HT1080 (cell line): ENCODE measurements at regions not wholly inside any gene's neighbourhood (a gene's known extent, or its start where the extent isn't known, plus 50 kb on each side); places are given as distances from the start of the nearest gene placed in this dataset.

Experiments
- DNase-seq: peaks from one replicate; pipeline ENCODE4 v3.0.0-alpha.2; 2015; ENCODE audit warnings: low read depth

DNA sequence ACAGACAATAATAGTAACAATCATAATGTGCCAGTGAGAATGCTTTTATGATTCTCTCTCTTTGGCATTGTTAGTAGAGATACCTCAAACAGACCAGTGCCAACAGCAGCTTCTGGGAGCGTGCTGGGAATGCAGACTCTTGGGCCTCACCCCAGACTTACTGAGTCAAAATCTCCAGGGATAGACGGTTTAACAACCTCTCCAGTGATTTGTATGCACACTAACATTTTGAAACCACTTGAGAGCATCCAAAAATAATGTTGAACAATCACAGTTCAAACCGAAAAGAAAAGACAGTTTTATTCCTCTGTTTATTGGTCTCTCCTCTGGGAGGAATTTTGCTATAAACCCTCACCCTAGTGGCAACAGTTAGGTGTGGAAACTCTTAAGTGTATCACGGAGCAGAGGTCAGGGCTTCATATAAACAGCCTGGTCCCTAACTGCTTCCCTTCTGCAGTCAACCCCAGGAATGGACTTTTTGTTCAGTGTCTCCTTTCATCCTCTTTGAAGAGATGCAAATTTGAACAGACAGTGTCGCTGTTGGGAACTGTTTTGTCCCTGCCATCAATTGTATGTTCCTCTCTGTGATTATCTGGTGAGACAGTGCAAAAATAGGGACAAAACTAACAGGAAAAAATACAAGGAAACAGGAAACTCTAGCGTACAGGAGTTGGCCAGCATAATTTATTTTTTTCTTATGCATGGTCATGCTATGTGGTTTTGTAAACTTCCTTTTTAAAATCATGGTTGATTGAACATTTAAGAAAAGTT is 162.4 kb upstream of the BTBD3 start:
- DNase-seq: no peak

DNA sequence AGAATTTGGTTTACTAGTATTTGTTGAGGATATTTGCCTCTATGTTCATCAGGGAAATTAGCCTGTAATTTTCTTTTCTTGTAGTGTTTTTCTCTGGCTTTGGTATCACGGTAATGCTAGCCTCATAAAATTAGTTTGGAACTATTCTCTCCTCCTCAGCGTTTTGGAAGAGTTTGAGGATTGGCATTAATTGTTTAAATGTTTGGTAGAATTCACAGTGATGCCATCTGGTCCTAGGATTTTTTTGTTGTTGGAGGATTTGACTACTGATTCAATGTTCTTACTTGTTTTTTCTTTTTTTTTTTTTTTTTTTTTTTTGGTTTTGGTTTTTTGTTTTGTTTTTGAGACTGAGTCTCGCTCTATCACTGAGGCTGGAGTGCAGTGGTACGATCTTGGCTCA is 156.2 kb upstream of the BTBD3 start:
- no peak for DNase-seq

DNA sequence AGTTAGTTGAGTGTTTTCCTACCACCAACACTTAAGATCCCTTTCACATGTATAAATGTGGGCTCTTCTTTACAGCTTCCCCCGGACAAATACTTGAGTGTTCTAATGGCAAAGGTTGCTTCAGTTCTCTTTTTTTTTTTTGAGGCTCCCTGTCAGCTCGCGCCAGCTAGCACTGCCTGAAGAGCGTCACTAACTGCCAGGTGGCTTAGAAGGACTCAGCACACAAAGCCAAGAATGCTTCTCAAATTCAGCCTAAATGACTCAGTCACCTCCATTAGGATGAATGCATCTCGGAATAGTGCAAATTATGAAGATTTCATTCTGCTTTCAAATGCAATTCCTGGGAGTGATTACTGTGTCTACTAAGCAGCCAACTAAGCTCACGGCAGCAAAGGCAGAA is 150.7 kb upstream of the BTBD3 start:
- DNase-seq: peak; percentile 7

DNA sequence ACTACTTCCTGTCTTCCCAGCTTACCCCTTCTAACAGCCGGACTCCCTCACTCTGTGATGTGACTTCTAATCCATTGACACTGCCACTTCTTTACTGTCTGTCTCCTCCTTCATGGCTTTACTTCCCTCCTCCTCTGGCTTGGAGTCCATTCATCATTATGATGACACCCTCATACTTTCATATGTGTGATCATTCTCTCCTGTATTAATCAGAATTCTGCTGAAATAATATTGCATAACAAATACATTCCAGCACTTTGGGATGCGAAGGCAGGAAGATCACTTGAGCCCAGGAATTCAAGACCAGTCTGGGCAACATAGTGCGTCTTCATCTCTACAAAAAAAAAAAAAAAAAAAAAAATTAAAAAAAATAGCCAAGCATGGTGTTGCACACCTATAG is 147.9 kb upstream of the BTBD3 start:
- DNase-seq: no peak

DNA sequence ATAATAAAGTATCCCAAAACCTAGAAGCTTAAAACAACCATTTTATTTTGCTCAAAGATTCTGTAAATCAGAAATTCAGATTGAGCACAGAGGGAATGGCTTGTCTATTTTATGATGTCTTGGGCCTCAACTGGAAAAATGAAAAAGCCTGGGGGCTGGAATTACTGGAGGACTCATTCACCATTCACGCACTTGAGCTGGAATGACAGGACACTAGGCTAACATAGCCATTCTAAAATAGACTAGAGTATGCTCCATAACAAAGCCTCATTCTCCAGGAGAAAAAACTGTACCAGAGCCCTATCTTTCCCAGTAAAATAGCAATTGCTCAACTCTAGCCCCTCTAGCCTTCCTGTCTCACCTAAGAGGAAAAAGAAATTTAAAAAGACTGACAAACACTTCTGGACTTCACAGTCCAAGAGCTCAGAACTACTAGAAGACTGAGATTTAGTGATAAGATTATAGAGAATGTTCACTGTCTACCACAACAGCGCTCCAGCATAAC is 145.4 kb upstream of the BTBD3 start:
- no peak for DNase-seq

DNA sequence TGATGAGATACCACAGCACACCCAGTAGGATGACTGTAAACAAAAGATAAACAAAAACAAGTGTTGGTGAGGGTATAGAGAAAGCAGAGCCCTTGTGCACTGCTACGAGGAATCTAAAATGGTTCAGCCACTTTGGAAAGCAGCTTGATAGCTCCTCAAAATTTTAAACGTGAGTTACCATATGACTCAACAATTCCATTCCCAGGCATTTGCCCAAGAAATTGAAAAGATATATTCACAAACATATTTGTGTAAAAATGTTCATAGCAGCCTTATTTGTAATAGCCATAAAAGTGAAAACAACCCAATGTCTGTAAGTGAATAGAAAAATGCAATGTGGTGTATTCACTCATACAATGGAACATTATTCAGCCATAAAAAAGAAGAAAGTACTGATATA is 141.0 kb upstream of the BTBD3 start:
- DNase-seq: no peak

DNA sequence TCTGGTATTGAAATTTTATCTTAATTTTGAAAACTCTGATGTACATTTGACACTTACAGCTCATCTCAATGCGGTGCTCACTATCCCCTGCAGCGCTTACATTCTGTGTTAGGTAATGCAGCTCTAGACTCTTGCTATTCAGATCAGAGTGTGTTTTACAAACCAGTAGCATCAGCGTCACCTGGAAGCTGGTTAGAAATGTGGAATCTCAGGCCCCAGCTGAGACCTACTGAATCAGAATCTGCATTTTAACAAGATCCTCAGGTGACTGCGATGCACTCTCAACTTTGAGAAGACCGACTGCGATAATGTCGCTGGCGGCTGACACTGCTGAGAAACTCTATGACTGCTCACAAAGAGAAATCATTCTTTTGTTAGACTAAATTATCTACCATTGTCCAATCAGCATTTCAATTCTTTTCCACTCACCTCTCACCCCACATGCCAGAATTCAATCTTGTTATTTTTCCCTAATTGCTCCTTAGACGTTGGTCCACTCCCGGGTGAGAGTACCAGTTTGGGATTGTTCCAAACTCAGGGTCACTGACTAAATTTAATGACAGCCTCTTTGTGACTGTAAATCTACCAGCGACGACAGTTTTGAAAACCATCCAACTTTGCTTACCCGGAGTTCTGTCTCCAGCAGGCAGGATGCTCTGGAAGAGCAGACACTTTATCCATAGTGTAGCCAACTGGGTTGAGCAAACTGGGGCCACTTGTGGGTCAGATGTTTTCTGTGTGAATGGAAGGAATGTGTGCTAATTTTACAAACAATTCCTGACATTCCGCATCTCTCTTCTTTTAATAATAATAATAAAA is 140.1 kb upstream of the BTBD3 start:
- DNase-seq: no peak

DNA sequence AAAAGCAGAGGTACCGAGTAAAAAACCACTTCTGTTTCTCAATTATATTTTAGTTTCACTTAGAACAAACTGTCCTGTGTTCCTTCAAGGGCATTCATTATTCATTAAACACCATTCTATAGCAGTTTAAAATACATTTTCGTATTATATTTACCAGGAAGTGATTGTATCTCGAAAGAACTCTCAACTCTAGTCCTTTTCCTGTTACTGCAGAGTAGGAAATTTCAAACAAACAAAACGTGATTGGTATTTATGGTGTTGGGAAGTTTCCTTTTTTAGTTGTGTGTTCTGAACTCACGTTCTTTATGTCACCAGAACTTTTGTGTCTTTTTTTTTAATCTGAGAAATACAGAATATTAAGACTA is 139.5 kb upstream of the BTBD3 start:
- no peak for DNase-seq

DNA sequence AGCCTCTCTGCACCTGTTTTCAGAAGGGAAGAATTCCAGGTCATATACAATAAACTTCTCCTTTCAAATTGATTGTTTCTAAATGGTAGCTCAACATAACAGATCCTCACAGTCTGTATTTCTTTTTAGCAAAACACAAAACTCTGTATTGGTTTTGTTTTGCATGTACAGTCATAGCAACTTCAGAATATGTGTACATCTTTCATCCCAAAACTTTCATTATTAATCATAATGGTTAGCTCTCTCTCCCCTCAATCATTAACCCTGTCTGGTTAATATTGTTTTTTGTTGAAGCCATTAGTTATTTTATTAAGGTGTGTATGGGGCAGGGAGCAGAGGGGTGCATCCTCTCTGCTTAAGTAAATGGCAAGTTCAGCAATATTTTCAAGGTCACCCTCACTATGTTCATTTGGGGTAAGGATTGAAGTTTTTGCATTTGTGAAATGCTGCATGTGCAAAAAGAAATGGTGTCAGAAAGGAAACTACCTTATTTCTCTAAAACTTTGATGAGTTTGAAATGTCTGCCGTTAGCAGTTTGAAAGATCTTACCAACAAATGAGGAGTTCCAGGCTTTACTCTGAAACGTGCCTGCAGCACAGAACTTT is 136.8 kb upstream of the BTBD3 start:
- DNase-seq: no peak

DNA sequence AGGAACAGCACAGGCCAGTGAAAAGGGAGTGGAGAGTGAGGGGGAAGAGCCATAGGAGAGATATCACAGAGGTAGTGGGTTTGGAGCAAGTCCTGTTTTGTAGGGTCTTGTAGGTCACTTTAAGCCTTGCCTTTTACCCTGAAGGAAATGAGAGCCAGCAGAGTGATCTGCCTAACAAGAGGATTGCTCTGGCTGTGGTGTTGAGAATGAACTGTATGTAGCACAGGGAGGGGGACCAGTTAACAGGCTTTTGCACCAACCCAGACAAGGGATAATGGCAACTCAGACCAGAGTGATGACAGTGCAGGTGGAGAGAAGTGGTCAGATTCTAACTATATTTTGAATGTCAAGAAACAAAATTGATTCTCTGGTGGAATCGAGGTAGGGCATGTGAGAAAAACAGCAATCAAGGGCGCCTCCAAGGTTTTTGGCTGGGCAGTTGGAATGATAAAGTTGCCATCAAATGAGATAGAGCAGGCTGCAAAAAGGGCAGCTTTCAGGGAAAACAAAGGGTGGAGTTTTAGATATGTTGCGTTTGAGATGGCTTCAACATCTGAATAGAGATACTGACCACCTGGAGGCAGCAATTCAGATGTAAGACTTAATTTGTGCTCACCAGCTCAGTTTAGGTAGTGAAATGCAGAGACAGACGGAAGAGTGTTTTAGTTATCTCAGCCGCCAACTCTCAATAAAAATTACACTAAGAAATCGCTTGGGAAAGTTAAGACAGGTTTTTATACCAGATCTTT is 134.4 kb upstream of the BTBD3 start:
- DNase-seq: no peak

DNA sequence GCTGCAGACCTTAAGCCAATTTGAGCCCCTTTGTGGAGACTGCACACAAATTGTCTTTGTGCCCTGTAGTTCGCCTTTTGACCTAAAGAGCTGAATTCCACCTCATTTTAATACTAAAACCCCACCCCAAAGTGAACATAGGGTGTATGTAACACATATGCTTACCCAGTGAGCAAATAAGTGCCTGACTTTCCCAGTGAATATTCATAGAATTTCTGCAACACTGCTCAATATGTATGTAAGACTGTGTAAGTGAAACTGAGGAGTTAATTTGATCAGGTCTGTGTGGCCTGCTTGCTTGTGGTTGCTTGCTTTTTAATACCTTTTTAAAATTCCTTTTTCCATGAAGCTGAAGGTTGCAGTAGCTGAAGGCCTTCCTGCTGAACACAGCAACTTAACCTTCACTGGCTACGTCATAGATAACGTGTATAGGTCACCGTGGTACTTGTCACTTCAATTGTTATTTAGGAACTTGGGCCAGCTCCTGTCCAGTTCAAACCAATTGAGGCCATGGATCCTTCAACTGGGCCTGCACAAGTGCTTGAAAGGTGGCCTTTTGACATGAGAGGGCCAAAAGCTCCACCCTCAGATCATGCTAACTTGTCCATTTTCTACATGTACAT is 131.7 kb upstream of the BTBD3 start:
- no peak for DNase-seq

DNA sequence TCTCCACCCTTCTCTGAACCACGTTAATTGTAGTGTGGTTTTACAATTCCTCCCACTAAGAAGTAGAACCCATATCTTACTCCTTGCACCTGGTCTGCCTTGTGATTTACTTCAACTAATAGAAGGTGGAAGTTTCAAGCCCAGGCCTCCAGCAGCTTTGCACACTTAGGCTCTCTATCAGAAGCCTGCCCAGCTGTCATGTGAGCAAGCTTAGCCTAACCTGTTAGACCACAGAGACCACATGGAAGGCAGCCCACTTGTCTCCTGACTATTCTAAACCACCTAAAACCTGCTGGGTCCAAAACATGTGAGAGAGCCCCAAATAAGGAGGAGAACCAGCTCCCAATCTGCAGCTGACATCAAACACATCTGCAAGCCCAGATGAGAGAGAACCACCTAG is 127.6 kb upstream of the BTBD3 start:
- DNase-seq: no peak

DNA sequence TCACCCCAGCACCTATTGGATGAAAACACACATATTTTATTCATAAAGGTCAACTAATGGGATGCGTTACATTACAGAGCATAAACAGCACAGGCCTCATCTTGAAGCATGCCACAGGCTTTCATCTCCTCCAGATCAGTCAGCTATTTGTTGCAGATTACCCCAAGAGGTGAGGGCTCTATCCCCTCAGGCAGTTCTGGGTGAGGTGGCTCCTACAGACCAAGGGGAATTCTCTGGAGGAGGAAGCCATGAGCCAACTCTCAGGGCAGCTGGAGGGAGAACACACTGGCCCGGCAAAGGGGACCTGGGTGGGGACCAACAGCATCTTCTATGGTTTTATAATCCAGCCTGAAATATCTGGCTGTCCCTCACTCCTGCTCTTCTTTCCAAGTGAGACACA is 126.4 kb upstream of the BTBD3 start:
- DNase-seq: no peak

DNA sequence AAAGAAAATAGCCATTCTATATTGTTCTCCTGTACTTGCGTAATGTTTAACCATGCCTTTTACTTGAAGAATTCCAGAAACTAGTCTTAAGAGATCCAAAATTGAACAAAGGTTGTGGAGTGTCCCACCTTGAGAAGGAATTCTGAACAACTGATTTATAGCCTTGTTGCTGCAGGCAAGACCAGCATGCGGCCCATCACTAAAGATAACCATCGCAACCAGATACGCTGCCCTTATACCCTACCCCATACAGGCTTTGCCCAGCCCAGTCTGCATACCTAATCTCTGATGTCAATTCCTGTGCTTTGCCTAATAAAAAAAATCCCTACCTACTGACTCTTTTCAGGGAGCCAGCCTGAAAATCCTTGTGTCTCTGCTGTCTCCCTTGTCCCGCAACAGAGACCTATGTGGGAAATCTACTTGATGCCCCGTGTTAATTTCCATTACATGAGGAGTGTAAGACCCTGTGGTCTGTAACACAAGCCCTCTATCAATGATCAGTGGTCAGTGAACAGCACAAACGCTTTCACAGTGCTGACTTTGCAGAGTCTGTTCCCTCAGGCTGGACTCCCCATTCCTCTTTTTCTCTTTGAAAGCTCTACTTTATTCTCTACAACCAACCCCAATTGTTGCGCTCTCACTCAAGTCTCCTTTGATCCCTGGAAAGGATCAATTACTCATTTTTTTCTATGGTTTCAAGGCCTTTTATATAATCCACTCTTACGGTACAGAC is 125.7 kb upstream of the BTBD3 start:
- no peak for DNase-seq

DNA sequence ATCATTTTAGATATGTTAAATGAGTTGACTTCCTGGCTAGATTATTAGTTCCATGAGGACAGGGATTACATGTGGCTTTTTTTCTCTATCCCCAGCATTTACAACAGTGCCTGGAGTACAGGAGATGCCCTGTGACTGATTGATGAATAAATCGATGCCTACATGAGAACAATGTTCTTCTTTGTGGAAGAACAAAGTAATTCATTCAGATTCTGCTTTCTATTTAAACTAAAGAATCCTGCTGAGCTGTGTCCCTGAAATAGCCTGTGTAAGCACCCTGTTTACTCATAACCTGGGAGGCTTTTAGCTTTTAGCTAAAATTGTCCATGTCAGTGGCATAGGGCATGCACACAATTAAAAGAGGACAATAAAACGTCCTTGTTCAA is 125.1 kb upstream of the BTBD3 start:
- DNase-seq: peak; percentile 7

DNA sequence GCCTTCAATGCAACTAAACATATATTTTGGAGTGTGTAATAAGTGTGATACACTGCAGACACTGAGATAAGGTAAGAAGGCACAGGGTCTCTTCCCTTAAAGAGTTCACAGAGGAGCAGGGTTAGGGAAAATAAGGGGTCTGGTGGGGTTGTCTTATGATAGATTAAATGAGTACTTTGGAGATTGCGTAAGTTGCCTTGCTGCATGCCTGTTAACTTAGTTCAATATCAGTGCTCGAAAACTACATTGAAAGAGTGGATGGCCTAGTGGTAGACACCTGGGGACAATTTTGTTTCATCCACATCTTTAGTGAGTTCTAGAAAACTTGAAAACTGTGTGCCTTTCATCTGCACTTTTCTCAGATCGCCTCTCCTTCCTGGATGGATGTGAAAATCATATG is 123.2 kb upstream of the BTBD3 start:
- DNase-seq: no peak

DNA sequence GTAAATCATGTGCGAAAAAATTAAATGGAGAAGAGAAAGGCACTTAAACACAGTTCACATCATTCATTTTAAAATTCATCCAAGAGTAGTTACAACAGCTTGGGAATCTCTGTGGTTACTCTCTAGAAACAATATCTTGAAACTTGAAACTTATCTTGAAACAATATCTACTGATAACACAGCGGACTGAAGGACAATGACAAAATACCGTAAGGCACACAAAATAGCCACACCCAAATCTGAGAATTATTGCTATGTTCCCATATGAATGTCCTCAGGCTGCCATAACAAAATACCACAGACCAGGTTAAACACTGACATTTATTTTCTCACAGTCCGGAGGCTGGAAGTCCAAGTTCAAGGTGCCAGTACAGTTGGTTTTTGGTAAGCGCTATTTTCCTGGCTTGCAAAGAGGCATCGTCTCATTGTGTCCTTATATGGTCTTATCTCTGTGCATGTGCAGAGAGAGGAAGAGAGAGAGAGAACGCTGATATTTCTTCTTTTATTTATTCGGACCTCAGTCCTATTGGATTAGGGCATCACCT is 122.5 kb upstream of the BTBD3 start:
- DNase-seq: no peak

DNA sequence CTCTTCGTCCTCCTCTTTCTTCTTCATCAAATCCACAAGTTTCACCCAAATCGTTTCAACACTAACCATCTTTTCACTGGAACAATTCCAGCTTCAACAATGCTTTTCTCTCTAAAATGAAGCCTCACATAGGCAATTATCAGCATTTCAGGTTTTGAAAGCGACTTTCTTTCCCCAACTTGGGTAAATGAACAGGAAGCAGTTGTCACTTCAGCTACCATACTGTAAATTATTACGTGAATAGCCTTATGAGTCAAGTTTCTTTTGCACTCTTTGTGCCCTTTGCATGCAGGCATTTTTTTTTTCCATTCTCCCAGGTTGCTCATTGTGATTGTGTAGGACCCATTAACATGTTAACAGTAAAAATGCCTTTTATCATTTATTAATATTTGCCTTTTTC is 121.7 kb upstream of the BTBD3 start:
- DNase-seq: no peak

DNA sequence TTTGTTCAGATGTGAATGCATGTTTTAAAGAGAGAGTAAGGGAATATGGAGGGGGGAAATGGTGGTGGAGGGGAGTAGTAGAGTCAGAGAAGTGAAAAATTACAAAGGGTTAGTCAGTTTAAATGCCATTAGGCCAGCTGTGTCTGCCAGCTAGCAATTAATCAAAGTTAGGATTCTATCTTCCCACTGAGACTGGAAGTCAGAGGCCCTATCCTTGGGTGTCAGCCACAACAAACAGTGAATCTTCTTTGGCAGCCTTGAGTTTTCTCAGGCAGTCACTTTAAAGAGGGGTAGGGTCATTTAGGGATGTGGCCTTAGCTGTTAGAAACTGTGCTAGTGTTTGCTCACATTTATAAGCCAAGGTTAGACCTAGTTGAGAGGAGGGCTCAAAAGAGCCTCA is 120.5 kb upstream of the BTBD3 start:
- no peak for DNase-seq

DNA sequence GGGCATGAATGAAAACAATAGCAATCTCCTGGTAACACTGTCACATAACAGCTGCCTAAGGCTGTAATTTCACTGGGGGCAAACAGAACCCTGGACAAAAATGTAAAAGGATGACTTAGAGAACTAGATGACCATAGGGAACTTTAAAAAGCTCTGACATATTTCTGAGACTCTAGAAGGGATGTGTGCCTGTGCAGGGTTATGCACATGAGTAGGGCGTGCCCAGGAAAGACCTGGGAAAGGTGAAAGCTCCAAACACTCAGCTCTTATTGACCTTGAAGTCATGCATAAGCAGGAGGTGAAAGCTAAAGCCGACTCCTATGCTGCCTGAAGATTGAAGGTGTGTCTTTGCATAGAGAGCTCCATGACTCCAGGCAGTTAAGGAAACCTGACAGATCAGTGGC is 118.4 kb upstream of the BTBD3 start:
- DNase-seq: no peak
